IPS-18a (cell line): ENCODE measurements at regions not wholly inside any gene's neighbourhood (a gene's known extent, or its start where the extent isn't known, plus 50 kb on each side); places are given as distances from the start of the nearest gene placed in this dataset.

ENCODE experiments used
- H3K27ac ChIP-seq: one replicate; pipeline ENCODE4 v1.5.1; 2013; ENCODE audit warnings: low read length
- H3K27me3 ChIP-seq: one replicate; pipeline ENCODE4 v1.6.1; 2013; ENCODE audit warnings: mild to moderate bottlenecking, low read length; ENCODE audit not compliant: control insufficient read depth, insufficient read depth
- H3K36me3 ChIP-seq: one replicate; pipeline ENCODE4 v1.6.1; 2013; ENCODE audit warnings: low read depth, low read length; ENCODE audit not compliant: control insufficient read depth
- H3K4me1 ChIP-seq: one replicate; pipeline ENCODE4 v1.6.1; 2013; ENCODE audit warnings: low read depth, low read length; ENCODE audit not compliant: control insufficient read depth
- H3K4me3 ChIP-seq: one replicate; pipeline ENCODE4 v1.5.1; 2013; ENCODE audit warnings: low read length
- H3K9ac ChIP-seq: one replicate; pipeline ENCODE4 v1.6.1; 2013; ENCODE audit warnings: mild to moderate bottlenecking, low read length, moderate library complexity
- H3K9me3 ChIP-seq: one replicate; pipeline ENCODE4 v1.6.1; 2013; ENCODE audit warnings: low read depth, low read length; ENCODE audit not compliant: control insufficient read depth

- Histone ChIP-seq H3K27ac (no peak overlapping the region), H3K9me3 (no peaks in the 10 kb centered on the region), H3K4me3 (no peak overlapping the region), H3K36me3 (no peaks in the 10 kb centered on the region), H3K4me1 (no peaks in the 10 kb centered on the region), H3K27me3 (no peaks in the 10 kb centered on the region), H3K9ac (no peak overlapping the region)
Observed at GRCh38 chr10:3904419-3904960, 119.5 kb upstream of the KLF6 start.

- H3K36me3 ChIP-seq, result no peaks in the 10 kb centered on the region
- H3K27ac ChIP-seq, result no peak overlapping the region
- no peaks in the 10 kb centered on the region for H3K27me3 ChIP-seq
- no peak overlapping the region for H3K4me3 ChIP-seq
- H3K4me1 ChIP-seq, result no peaks in the 10 kb centered on the region
- no peak overlapping the region for H3K9ac ChIP-seq
- no peaks in the 10 kb centered on the region for H3K9me3 ChIP-seq
Observed at GRCh38 chr10:3902809-3903410, 117.9 kb upstream of the KLF6 start.

GRCh38 chr10:3902054-3902808, 117.2 kb upstream of the KLF6 start:
- Histone ChIP-seq H3K36me3 (no peaks in the 10 kb centered on the region), H3K4me1 (no peaks in the 10 kb centered on the region), H3K9me3 (no peaks in the 10 kb centered on the region), H3K4me3 (no peak overlapping the region), H3K27ac (no peak overlapping the region), H3K27me3 (no peaks in the 10 kb centered on the region), H3K9ac (no peak overlapping the region)

GRCh38 chr10:3901370-3901769, 116.4 kb upstream of the KLF6 start:
- Histone ChIP-seq H3K27me3 (no peaks in the 10 kb centered on the region), H3K9me3 (no peaks in the 10 kb centered on the region), H3K4me1 (no peaks in the 10 kb centered on the region), H3K36me3 (no peaks in the 10 kb centered on the region), H3K27ac (no peak overlapping the region), H3K4me3 (no peak overlapping the region), H3K9ac (no peak overlapping the region)

- Histone ChIP-seq H3K36me3 (no peaks in the 10 kb centered on the region), H3K9me3 (no peaks in the 10 kb centered on the region), H3K27ac (no peak overlapping the region), H3K4me1 (no peaks in the 10 kb centered on the region), H3K9ac (no peak overlapping the region), H3K4me3 (no peak overlapping the region), H3K27me3 (no peaks in the 10 kb centered on the region)
Observed at GRCh38 chr10:3900391-3900790, 115.4 kb upstream of the KLF6 start.

- Histone ChIP-seq H3K4me1 (no peaks in the 10 kb centered on the region), H3K9ac (no peak overlapping the region), H3K9me3 (no peaks in the 10 kb centered on the region), H3K27ac (no peak overlapping the region), H3K4me3 (no peak overlapping the region), H3K36me3 (no peaks in the 10 kb centered on the region), H3K27me3 (no peaks in the 10 kb centered on the region)
Observed at GRCh38 chr10:3898821-3899220, 113.8 kb upstream of the KLF6 start.

GRCh38 chr10:3897156-3897555, 112.1 kb upstream of the KLF6 start:
- H3K9me3 ChIP-seq, result no peaks in the 10 kb centered on the region
- no peak overlapping the region for H3K27ac ChIP-seq
- no peaks in the 10 kb centered on the region for H3K27me3 ChIP-seq
- no peaks in the 10 kb centered on the region for H3K36me3 ChIP-seq
- H3K9ac ChIP-seq, result no peak overlapping the region
- no peaks in the 10 kb centered on the region for H3K4me1 ChIP-seq
- no peak overlapping the region for H3K4me3 ChIP-seq

GRCh38 chr10:3896161-3896560, 111.2 kb upstream of the KLF6 start:
- no peak overlapping the region for H3K9ac ChIP-seq

GRCh38 chr10:3895045-3895631, 110.1 kb upstream of the KLF6 start:
- H3K9me3 ChIP-seq, result no peaks in the 10 kb centered on the region
- no peaks in the 10 kb centered on the region for H3K4me1 ChIP-seq
- no peaks in the 10 kb centered on the region for H3K27me3 ChIP-seq
- no peaks in the 10 kb centered on the region for H3K36me3 ChIP-seq
- H3K4me3 ChIP-seq, result no peak overlapping the region
- no peak overlapping the region for H3K9ac ChIP-seq
- no peak overlapping the region for H3K27ac ChIP-seq

More at GRCh38 chr10:3896161-3896560, 111.2 kb upstream of the KLF6 start:
- Histone ChIP-seq H3K36me3 (no peaks in the 10 kb centered on the region), H3K9me3 (no peaks in the 10 kb centered on the region), H3K27me3 (no peaks in the 10 kb centered on the region), H3K4me3 (no peak overlapping the region), H3K4me1 (no peaks in the 10 kb centered on the region), H3K27ac (no peak overlapping the region)

GRCh38 chr10:3893901-3894563, 109.0 kb upstream of the KLF6 start:
- Histone ChIP-seq H3K4me1 (no peaks in the 10 kb centered on the region), H3K36me3 (no peaks in the 10 kb centered on the region), H3K27ac (no peak overlapping the region), H3K9me3 (no peaks in the 10 kb centered on the region), H3K27me3 (no peaks in the 10 kb centered on the region), H3K9ac (no peak overlapping the region), H3K4me3 (no peak overlapping the region)
